SK-N-SH treated with all-trans-retinoic acid at 6 μM for 48 hours (cell line): ENCODE measurements at regions not wholly inside any gene's neighbourhood (a gene's known extent, or its start where the extent isn't known, plus 50 kb on each side); places are given as distances from the start of the nearest gene placed in this dataset.
"Not testable (repeated sequence)": the region's sequence is repeated elsewhere in the genome, so short reads cannot be mapped to it uniquely, and the experiment has no call there.

Experiments
- ARNTL ChIP-seq: fragments of 450-650 bp; formaldehyde crosslinking; IDR thresholded peaks from 2 replicates; pipeline ENCODE4 v1.5.0; 2020; ENCODE audit warnings: low read depth, mild to moderate bottlenecking, moderate library complexity, borderline replicate concordance
- ESRRG ChIP-seq: fragments of 250-450 bp; sonication (Bioruptor Pico); IDR thresholded peaks from 2 replicates; pipeline ENCODE4 v1.6.1; 2021; ENCODE audit warnings: mild to moderate bottlenecking
- SNAI2 ChIP-seq: fragments of 250-450 bp; sonication (Bioruptor Pico); IDR thresholded peaks from 2 replicates; pipeline ENCODE4 v1.5.0; 2020; ENCODE audit warnings: mild to moderate bottlenecking, moderate library complexity
- TCF4 ChIP-seq: fragments of 250-450 bp; sonication (Bioruptor Pico); IDR thresholded peaks from 2 replicates; pipeline ENCODE4 v1.8.0; 2021; ENCODE audit warnings: mild to moderate bottlenecking, moderate library complexity, borderline replicate concordance
- ZFP3 ChIP-seq: fragments of 250-450 bp; sonication (Bioruptor Pico); IDR thresholded peaks from 2 replicates; pipeline ENCODE4 v1.5.0; 2020; ENCODE audit warnings: mild to moderate bottlenecking, moderate library complexity
- TF ChIP-seq, protein P1 (sequence below): fragments of 250-450 bp; sonication (Bioruptor Pico); IDR thresholded peaks from 2 replicates; pipeline ENCODE4 v1.5.1; 2021; ENCODE audit warnings: mild to moderate bottlenecking, moderate library complexity
- TF ChIP-seq, protein P2 (sequence below): fragments of 250-450 bp; sonication (Bioruptor Pico); IDR thresholded peaks from 2 replicates; pipeline ENCODE4 v1.8.0; 2020; ENCODE audit warnings: mild to moderate bottlenecking, moderate library complexity, borderline replicate concordance

DNA sequence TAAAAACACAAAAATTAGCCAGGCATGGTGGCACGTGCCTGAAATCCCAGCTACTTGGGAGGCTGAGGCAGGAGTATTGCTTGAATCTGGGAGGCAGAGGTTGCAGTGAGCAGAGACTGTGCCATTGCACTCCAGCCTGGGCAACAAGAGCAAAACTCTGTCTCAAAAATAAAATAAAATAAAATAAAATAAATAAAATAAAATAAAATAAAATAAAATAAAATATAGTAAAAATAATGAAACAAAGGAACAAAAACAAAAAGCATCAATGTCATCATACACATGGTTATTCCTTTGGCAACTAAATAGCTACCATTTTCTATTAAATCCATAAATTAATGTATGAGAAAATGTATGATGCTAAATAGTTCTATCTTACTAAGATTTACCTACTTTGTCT is 1123.9 kb downstream of the MRPL39 start:
- TF ChIP-seq, protein P1, sequence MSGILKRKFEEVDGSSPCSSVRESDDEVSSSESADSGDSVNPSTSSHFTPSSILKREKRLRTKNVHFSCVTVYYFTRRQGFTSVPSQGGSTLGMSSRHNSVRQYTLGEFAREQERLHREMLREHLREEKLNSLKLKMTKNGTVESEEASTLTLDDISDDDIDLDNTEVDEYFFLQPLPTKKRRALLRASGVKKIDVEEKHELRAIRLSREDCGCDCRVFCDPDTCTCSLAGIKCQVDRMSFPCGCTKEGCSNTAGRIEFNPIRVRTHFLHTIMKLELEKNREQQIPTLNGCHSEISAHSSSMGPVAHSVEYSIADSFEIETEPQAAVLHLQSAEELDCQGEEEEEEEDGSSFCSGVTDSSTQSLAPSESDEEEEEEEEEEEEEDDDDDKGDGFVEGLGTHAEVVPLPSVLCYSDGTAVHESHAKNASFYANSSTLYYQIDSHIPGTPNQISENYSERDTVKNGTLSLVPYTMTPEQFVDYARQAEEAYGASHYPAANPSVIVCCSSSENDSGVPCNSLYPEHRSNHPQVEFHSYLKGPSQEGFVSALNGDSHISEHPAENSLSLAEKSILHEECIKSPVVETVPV, result not testable (repeated sequence)
- TF ChIP-seq TCF4 (CRISPR knock-in tag); ESRRG (CRISPR knock-in tag); ZFP3 (CRISPR knock-in tag); ARNTL (CRISPR knock-in tag); SNAI2: not testable (repeated sequence)
- TF ChIP-seq, protein P2, sequence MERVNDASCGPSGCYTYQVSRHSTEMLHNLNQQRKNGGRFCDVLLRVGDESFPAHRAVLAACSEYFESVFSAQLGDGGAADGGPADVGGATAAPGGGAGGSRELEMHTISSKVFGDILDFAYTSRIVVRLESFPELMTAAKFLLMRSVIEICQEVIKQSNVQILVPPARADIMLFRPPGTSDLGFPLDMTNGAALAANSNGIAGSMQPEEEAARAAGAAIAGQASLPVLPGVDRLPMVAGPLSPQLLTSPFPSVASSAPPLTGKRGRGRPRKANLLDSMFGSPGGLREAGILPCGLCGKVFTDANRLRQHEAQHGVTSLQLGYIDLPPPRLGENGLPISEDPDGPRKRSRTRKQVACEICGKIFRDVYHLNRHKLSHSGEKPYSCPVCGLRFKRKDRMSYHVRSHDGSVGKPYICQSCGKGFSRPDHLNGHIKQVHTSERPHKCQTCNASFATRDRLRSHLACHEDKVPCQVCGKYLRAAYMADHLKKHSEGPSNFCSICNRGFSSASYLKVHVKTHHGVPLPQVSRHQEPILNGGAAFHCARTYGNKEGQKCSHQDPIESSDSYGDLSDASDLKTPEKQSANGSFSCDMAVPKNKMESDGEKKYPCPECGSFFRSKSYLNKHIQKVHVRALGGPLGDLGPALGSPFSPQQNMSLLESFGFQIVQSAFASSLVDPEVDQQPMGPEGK (CRISPR knock-in tag), result not testable (repeated sequence)
